ENCODE measurements at regions not wholly inside any gene's neighbourhood (a gene's known extent, or its start where the extent isn't known, plus 50 kb on each side); places are given as distances from the start of the nearest gene placed in this dataset.

- Histone ChIP-seq H3K9me3 (ENCODE audit: severe bottlenecking) (peaks cover 3% of the 10 kb centered on the region), H3K36me3 (no peaks in the 10 kb centered on the region), H3K27me3 (ENCODE audit: insufficient read depth, low read depth, severe bottlenecking) (peaks cover 90% of the 10 kb centered on the region), H3K4me3 (ENCODE audit: low read depth, low read length) (no peak overlapping the region), H3K27ac (no peak overlapping the region)
- no peak for TF ChIP-seq CTCF (IDR thresholded peaks at IDR 0.05; ENCODE audit: low read depth, low read length)
- DNase-seq = no peak
Observed at GRCh38 chr5:6182271-6182815, 196.0 kb downstream of the MED10 start.

GRCh38 chr5:6181871-6182270 lies 196.5 kb downstream of the MED10 start:
- no peak overlapping the region for H3K27ac ChIP-seq
- peaks cover 3% of the 10 kb centered on the region for H3K9me3 ChIP-seq (ENCODE audit: severe bottlenecking)
- H3K4me3 ChIP-seq (ENCODE audit: low read depth, low read length) = no peak overlapping the region
- TF ChIP-seq CTCF (IDR thresholded peaks at IDR 0.05; ENCODE audit: low read depth, low read length) = no peak
- no peak for DNase-seq
- H3K36me3 ChIP-seq = no peaks in the 10 kb centered on the region
- peaks cover 90% of the 10 kb centered on the region for H3K27me3 ChIP-seq (ENCODE audit: insufficient read depth, low read depth, severe bottlenecking)

GRCh38 chr5:6181147-6181729 lies 197.1 kb downstream of the MED10 start:
- Histone ChIP-seq H3K9me3 (ENCODE audit: severe bottlenecking) (peaks cover 3% of the 10 kb centered on the region), H3K27me3 (ENCODE audit: insufficient read depth, low read depth, severe bottlenecking) (peaks cover 90% of the 10 kb centered on the region), H3K4me3 (ENCODE audit: low read depth, low read length) (no peak overlapping the region), H3K36me3 (no peaks in the 10 kb centered on the region), H3K27ac (no peak overlapping the region)
- DNase-seq = no peak
- TF ChIP-seq CTCF (IDR thresholded peaks at IDR 0.05; ENCODE audit: low read depth, low read length) = no peak

GRCh38 chr5:6180231-6180872 lies 198.0 kb downstream of the MED10 start:
- no peak for DNase-seq
- Histone ChIP-seq H3K27ac (no peak overlapping the region), H3K27me3 (ENCODE audit: insufficient read depth, low read depth, severe bottlenecking) (peaks cover 92% of the 10 kb centered on the region), H3K36me3 (no peaks in the 10 kb centered on the region), H3K4me3 (ENCODE audit: low read depth, low read length) (no peak overlapping the region), H3K9me3 (ENCODE audit: severe bottlenecking) (peaks cover 3% of the 10 kb centered on the region)
- no peak for TF ChIP-seq CTCF (IDR thresholded peaks at IDR 0.05; ENCODE audit: low read depth, low read length)

GRCh38 chr5:6178846-6179532 lies 199.4 kb downstream of the MED10 start:
- no peaks in the 10 kb centered on the region for H3K36me3 ChIP-seq
- peaks cover 3% of the 10 kb centered on the region for H3K9me3 ChIP-seq (ENCODE audit: severe bottlenecking)
- DNase-seq = no peak
- H3K27ac ChIP-seq = no peak overlapping the region
- H3K27me3 ChIP-seq (ENCODE audit: insufficient read depth, low read depth, severe bottlenecking) = peaks cover 93% of the 10 kb centered on the region
- H3K4me3 ChIP-seq (ENCODE audit: low read depth, low read length) = no peak overlapping the region
- TF ChIP-seq CTCF (IDR thresholded peaks at IDR 0.05; ENCODE audit: low read depth, low read length) = no peak
